Adrenal gland (tissue), 5 donors: ENCODE measurements at regions not wholly inside any gene's neighbourhood (a gene's known extent, or its start where the extent isn't known, plus 50 kb on each side); places are given as distances from the start of the nearest gene placed in this dataset.

Experiments
- CTCF ChIP-seq, 6 experiments: fragments of 450-650 bp in 4 of 6; fragments of 200-600 bp in 2 of 6; sonication (generic) in 1 of 6; IDR thresholded peaks; 1 replicate in 5 of 6; 2 replicates in 1 of 6; pipeline versions ENCODE4 v1.5.1 to v1.8.0; 2016 to 2021; ENCODE audit warnings: antibody characterized with exemption in 6 of 6, mild to moderate bottlenecking in 2 of 6, moderate library complexity in 1 of 6
- POLR2A ChIP-seq, 2 donors: fragments of 450-650 bp; IDR thresholded peaks; one replicate each; pipeline ENCODE4 v1.6.1; 2017; ENCODE audit warnings: antibody characterized with exemption in 2 of 2, mild to moderate bottlenecking in 2 of 2, moderate library complexity in 1 of 2
- donor health status: DM: no; HTN: no; CAD: no.

- TF ChIP-seq CTCF (IDR thresholded peaks at IDR 0.05) (no peak), POLR2A (IDR thresholded peaks at IDR 0.05) (no peak)
These were observed 56.2 kb upstream of the ROR1 start for GRCh38 chr1:63717511-63718065.
